Glutamatergic neuron (in vitro differentiated cells): ENCODE measurements at regions not wholly inside any gene's neighbourhood (a gene's known extent, or its start where the extent isn't known, plus 50 kb on each side); places are given as distances from the start of the nearest gene placed in this dataset.

Source experiments
- DNase-seq: peaks from one replicate; pipeline ENCODE4 v3.0.0; 2022
- H3K27ac Mint-ChIP-seq: one replicate; pipeline ENCODE4 v1.8.0; 2020; ENCODE audit warnings: mild to moderate bottlenecking, mixed read lengths, inconsistent platforms; ENCODE audit not compliant: unreplicated experiment
- H3K27me3 Mint-ChIP-seq: one replicate; pipeline ENCODE4 v1.8.0; 2020; ENCODE audit warnings: mild to moderate bottlenecking, moderate library complexity, mixed read lengths, inconsistent platforms; ENCODE audit not compliant: unreplicated experiment
- H3K36me3 Mint-ChIP-seq: one replicate; pipeline ENCODE4 v1.8.0; 2020; ENCODE audit warnings: mild to moderate bottlenecking, mixed read lengths, inconsistent platforms; ENCODE audit not compliant: unreplicated experiment
- H3K4me1 Mint-ChIP-seq: one replicate; pipeline ENCODE4 v1.8.0; 2020; ENCODE audit warnings: mild to moderate bottlenecking, low read depth, mixed read lengths, inconsistent platforms; ENCODE audit not compliant: unreplicated experiment
- H3K4me3 Mint-ChIP-seq: one replicate; pipeline ENCODE4 v1.8.0; 2020; ENCODE audit warnings: mild to moderate bottlenecking, mixed read lengths, inconsistent platforms; ENCODE audit not compliant: unreplicated experiment
- H3K9me3 Mint-ChIP-seq: one replicate; pipeline ENCODE4 v1.8.0; 2020; ENCODE audit warnings: mild to moderate bottlenecking, moderate library complexity, mixed read lengths, inconsistent platforms; ENCODE audit not compliant: unreplicated experiment
- TF ChIP-seq, protein P1 (sequence below): fragments of 200-600 bp; sonication (generic); IDR thresholded peaks from one replicate; pipeline ENCODE4 v1.5.0; 2021; ENCODE audit not compliant: partially characterized antibody, unreplicated experiment

DNA sequence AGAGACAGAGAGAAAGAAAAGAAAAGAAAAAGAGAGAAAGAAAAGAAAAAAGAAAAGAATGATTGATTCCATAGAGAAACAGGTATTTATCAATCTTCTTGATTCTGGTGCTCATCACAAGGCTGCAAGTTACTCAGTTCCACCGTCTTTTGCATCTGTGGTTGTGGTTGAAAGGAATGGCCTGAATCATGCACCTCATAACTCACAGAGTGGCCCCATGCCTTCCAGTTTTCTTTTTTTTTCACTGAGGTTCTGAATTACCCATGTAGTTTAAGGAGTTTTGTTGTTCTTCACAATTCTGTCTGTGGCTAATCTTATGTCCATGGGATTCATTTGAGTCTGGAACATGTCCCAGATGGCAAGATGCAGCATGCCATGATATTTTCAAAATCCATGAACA lies 156.0 kb downstream of the ZNF33B start:
- H3K9me3 Mint-ChIP-seq: peaks cover 13% of the 10 kb centered on the region
- H3K4me3 Mint-ChIP-seq: no peak overlapping the region
- H3K27me3 Mint-ChIP-seq: no peaks in the 10 kb centered on the region
- H3K4me1 Mint-ChIP-seq: no peaks in the 10 kb centered on the region
- no peak for DNase-seq
- no peak overlapping the region for H3K27ac Mint-ChIP-seq
- TF ChIP-seq, protein P1, sequence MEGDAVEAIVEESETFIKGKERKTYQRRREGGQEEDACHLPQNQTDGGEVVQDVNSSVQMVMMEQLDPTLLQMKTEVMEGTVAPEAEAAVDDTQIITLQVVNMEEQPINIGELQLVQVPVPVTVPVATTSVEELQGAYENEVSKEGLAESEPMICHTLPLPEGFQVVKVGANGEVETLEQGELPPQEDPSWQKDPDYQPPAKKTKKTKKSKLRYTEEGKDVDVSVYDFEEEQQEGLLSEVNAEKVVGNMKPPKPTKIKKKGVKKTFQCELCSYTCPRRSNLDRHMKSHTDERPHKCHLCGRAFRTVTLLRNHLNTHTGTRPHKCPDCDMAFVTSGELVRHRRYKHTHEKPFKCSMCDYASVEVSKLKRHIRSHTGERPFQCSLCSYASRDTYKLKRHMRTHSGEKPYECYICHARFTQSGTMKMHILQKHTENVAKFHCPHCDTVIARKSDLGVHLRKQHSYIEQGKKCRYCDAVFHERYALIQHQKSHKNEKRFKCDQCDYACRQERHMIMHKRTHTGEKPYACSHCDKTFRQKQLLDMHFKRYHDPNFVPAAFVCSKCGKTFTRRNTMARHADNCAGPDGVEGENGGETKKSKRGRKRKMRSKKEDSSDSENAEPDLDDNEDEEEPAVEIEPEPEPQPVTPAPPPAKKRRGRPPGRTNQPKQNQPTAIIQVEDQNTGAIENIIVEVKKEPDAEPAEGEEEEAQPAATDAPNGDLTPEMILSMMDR: no peak
- H3K36me3 Mint-ChIP-seq: peaks cover 12% of the 10 kb centered on the region

DNA sequence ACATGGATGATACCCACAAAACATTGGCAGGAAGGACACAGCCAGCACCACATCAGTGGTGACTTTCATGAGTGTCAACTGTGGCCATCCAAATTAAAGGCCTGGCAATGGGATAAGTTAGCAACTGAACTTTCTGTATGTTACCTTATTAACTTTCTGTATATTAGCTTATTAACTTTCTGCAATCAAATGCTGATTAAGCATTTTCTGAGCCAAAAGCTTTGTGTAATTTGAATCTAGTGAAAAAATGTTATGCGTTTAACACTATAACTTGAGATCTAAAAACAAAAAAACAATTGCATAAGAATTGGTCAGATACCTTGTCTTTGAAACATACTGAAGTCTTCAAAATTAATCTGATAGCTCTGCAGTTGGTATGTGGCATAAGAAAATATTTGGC lies 159.3 kb downstream of the ZNF33B start:
- Mint-ChIP-seq H3K36me3 (peaks cover 7% of the 10 kb centered on the region), H3K4me3 (no peak overlapping the region), H3K9me3 (peaks cover 19% of the 10 kb centered on the region), H3K27me3 (peaks cover 3% of the 10 kb centered on the region), H3K27ac (no peak overlapping the region), H3K4me1 (no peaks in the 10 kb centered on the region)
- TF ChIP-seq, protein P1: no peak
- no peak for DNase-seq

DNA sequence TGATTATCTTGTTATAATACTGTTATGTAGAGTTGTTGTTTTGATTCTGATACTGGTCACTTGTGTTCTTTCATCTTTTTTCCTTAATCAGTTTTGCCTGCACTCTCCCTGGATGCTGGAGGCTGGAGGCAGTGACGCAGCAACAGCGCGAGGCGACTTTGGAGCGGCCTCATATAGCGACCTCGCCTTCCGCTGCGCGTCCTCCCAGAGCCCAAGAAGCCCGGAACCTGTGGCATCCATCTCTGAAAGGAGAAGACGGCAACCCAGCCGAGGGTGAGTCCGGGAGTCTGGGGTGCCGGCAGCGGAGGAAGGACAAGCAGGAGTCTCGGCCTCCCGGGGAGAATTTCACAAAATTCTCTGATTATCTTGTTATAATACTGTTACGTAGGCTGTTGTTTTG lies 161.2 kb downstream of the ZNF33B start:
- Mint-ChIP-seq H3K27ac (no peak overlapping the region), H3K4me3 (peak overlapping the region; percentile 72), H3K27me3 (peaks cover 3% of the 10 kb centered on the region), H3K4me1 (no peaks in the 10 kb centered on the region), H3K9me3 (peaks cover 19% of the 10 kb centered on the region), H3K36me3 (no peaks in the 10 kb centered on the region)
- no peak for DNase-seq
- TF ChIP-seq, protein P1: no peak

DNA sequence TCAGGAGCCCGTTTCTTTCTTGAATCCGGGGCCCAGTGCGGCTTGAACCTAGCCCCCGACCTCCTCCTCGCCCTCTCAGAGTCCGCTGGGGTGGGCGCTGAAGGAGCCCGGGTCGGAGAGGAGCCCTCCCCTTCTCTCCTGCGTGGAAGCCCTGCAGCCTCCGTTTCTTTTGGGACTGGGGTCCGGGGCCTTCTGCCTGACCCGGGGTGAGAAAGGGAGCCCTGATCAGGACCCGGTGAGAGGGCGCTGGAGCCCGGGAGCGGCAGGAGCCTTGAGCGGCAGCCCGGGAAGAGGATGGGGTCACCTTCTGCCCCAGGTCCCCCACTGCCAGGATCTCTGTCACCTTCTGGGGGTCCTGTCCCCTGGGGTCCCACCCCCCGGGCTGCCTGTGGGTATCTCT lies 162.3 kb downstream of the ZNF33B start:
- H3K9me3 Mint-ChIP-seq: peaks cover 18% of the 10 kb centered on the region
- no peaks in the 10 kb centered on the region for H3K36me3 Mint-ChIP-seq
- peaks cover 3% of the 10 kb centered on the region for H3K27me3 Mint-ChIP-seq
- no peaks in the 10 kb centered on the region for H3K4me1 Mint-ChIP-seq
- H3K27ac Mint-ChIP-seq: no peak overlapping the region
- no peak for DNase-seq
- TF ChIP-seq, protein P1: no peak
- peak overlapping the region; percentile 59 for H3K4me3 Mint-ChIP-seq

DNA sequence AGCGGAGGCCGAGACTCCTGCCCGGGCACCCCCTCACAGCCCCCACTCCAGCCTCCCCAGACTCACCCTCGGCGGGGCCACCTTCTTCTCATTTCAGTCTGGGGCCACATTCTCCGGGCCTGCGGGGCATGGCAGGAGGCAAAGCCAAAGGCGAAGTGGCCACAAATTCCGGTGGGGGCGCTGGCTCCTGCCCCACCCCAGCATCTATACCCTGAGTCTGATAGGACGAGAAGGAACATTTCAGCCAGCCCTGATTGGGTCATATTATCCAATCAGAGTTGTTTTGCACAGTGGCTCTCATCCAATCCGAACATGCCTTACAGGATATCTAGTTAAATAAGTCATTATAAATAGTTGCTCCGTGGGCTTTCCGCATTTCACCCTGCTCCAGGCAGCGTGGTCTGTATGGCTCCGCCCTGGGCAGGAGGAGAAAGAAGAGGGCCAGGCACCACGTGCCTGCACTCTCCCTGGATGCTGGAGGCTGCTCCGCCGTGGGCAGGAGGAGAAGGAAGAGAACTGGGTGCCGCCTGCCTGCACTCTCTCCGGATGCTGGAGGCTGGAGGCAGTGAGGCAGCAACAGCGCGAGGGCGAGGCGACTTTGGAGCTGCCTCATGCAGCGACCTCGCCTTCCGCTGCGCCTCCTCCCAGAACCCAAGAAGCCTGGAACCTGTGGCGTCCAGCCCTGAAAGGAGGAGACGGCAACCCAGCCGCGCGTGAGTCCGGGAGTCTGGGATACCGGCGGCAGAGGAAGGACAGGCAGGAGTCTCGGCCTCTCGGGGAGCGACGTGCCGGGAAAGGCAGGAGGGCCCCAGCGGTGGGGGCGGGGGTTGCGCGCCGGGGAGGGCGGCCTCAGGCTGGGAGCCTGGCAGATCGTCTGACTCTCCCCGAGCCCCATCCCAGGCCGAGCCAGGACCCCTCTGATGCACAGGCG lies 162.9 kb downstream of the ZNF33B start:
- Mint-ChIP-seq H3K27me3 (peaks cover 3% of the 10 kb centered on the region), H3K4me1 (no peaks in the 10 kb centered on the region), H3K27ac (peak overlapping the region; percentile 59), H3K4me3 (peak overlapping the region; percentile 89), H3K36me3 (no peaks in the 10 kb centered on the region), H3K9me3 (peaks cover 18% of the 10 kb centered on the region)
- DNase-seq: peak; percentile 50
- TF ChIP-seq, protein P1: no peak
